IMR-90 (cell line): ENCODE measurements at regions not wholly inside any gene's neighbourhood (a gene's known extent, or its start where the extent isn't known, plus 50 kb on each side); places are given as distances from the start of the nearest gene placed in this dataset.

Source experiments
- CEBPB ChIP-seq: IDR thresholded peaks from 2 replicates; pipeline ENCODE4 v1.6.1; 2012; ENCODE audit warnings: low read depth, low read length, improper control_type of control experiment
- CHD1 ChIP-seq: IDR thresholded peaks from 2 replicates; pipeline ENCODE4 v1.6.1; 2012; ENCODE audit warnings: low read depth, low read length, improper control_type of control experiment
- ELK1 ChIP-seq: fragments of 150-350 bp; IDR thresholded peaks from 2 replicates; pipeline ENCODE4 v1.6.1; 2016; ENCODE audit warnings: low read depth, mild to moderate bottlenecking, low read length, moderate library complexity, borderline replicate concordance
- FOS ChIP-seq: fragments of 150-350 bp; IDR thresholded peaks from 2 replicates; pipeline ENCODE4 v1.6.1; 2016; ENCODE audit warnings: low read depth, low read length
- MAFK ChIP-seq: IDR thresholded peaks from 2 replicates; pipeline ENCODE4 v1.6.1; 2012; ENCODE audit warnings: low read depth, low read length, improper control_type of control experiment
- MAZ ChIP-seq: IDR thresholded peaks from 2 replicates; pipeline ENCODE4 v1.6.1; 2012; ENCODE audit warnings: low read depth, mild to moderate bottlenecking, low read length, improper control_type of control experiment, moderate library complexity, borderline replicate concordance
- MXI1 ChIP-seq: IDR thresholded peaks from 2 replicates; pipeline ENCODE4 v1.6.1; 2012; ENCODE audit warnings: low read depth, mild to moderate bottlenecking, low read length, moderate library complexity, borderline replicate concordance
- NFE2L2 ChIP-seq: fragments of 150-350 bp; IDR thresholded peaks from 2 replicates; pipeline ENCODE4 v1.6.1; 2016; ENCODE audit warnings: low read depth, mild to moderate bottlenecking, low read length
- POLR2A ChIP-seq: IDR thresholded peaks from 2 replicates; pipeline ENCODE4 v1.6.1; 2012; ENCODE audit warnings: mild to moderate bottlenecking, low read depth, low read length
- RAD21 ChIP-seq: IDR thresholded peaks from 2 replicates; pipeline ENCODE4 v1.6.1; 2012; ENCODE audit warnings: low read length, improper control_type of control experiment
- RCOR1 ChIP-seq: IDR thresholded peaks from 2 replicates; pipeline ENCODE4 v1.6.1; 2012; ENCODE audit warnings: mild to moderate bottlenecking, low read length, improper control_type of control experiment; ENCODE audit not compliant: insufficient replicate concordance
- RFX5 ChIP-seq: IDR thresholded peaks from 2 replicates; pipeline ENCODE4 v1.8.0; 2012; ENCODE audit warnings: low read depth, mild to moderate bottlenecking, low read length, moderate library complexity
- SMC3 ChIP-seq: fragments of 150-350 bp; IDR thresholded peaks from 2 replicates; pipeline ENCODE4 v1.6.1; 2016; ENCODE audit warnings: low read depth, mild to moderate bottlenecking, antibody characterized with exemption, low read length, moderate library complexity
- TF ChIP-seq, protein P1 (sequence below): conservative IDR thresholded peaks from 2 replicates; pipeline ENCODE4 v1.5.1; 2012; ENCODE audit warnings: mild to moderate bottlenecking, low read depth, low read length, improper control_type of control experiment

GRCh38 chr4:67375291-67375690, 170.0 kb downstream of the CENPC start:
- TF ChIP-seq, protein P1, sequence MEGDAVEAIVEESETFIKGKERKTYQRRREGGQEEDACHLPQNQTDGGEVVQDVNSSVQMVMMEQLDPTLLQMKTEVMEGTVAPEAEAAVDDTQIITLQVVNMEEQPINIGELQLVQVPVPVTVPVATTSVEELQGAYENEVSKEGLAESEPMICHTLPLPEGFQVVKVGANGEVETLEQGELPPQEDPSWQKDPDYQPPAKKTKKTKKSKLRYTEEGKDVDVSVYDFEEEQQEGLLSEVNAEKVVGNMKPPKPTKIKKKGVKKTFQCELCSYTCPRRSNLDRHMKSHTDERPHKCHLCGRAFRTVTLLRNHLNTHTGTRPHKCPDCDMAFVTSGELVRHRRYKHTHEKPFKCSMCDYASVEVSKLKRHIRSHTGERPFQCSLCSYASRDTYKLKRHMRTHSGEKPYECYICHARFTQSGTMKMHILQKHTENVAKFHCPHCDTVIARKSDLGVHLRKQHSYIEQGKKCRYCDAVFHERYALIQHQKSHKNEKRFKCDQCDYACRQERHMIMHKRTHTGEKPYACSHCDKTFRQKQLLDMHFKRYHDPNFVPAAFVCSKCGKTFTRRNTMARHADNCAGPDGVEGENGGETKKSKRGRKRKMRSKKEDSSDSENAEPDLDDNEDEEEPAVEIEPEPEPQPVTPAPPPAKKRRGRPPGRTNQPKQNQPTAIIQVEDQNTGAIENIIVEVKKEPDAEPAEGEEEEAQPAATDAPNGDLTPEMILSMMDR: no peak
- no peak for TF ChIP-seq NFE2L2
- no peak for TF ChIP-seq POLR2A
- TF ChIP-seq MAZ: no peak
- no peak for TF ChIP-seq CEBPB
- no peak for TF ChIP-seq MXI1
- no peak for TF ChIP-seq RFX5
- no peak for TF ChIP-seq RAD21
- TF ChIP-seq ELK1: no peak
- TF ChIP-seq MAFK: no peak
- TF ChIP-seq SMC3: no peak
- no peak for TF ChIP-seq RCOR1
- no peak for TF ChIP-seq FOS
- TF ChIP-seq CHD1: no peak
